Endothelial cell (in vitro differentiated cells): ENCODE measurements at regions not wholly inside any gene's neighbourhood (a gene's known extent, or its start where the extent isn't known, plus 50 kb on each side); places are given as distances from the start of the nearest gene placed in this dataset.
A peak's percentile ranks its signal among the peaks of the same experiment; 100 is the strongest.
"Not testable (repeated sequence)": the region's sequence is repeated elsewhere in the genome, so short reads cannot be mapped to it uniquely, and the experiment has no call there.

Source experiments
- DNase-seq: peaks from one replicate; pipeline ENCODE4 v3.0.0; 2021; ENCODE audit warnings: low spot score
- H3K27ac Mint-ChIP-seq: one replicate; pipeline ENCODE4 v1.8.0; 2021; ENCODE audit warnings: mixed read lengths, inconsistent platforms; ENCODE audit not compliant: unreplicated experiment
- H3K27me3 Mint-ChIP-seq: one replicate; pipeline ENCODE4 v1.8.0; 2021; ENCODE audit warnings: mild to moderate bottlenecking, moderate library complexity, mixed read lengths, inconsistent platforms; ENCODE audit not compliant: unreplicated experiment
- H3K36me3 Mint-ChIP-seq: one replicate; pipeline ENCODE4 v1.8.0; 2021; ENCODE audit warnings: mild to moderate bottlenecking, low read depth, mixed read lengths, inconsistent platforms; ENCODE audit not compliant: unreplicated experiment
- H3K4me1 Mint-ChIP-seq: one replicate; pipeline ENCODE4 v1.8.0; 2021; ENCODE audit warnings: mild to moderate bottlenecking, mixed read lengths, inconsistent platforms; ENCODE audit not compliant: unreplicated experiment
- H3K4me3 Mint-ChIP-seq: one replicate; pipeline ENCODE4 v1.8.0; 2021; ENCODE audit warnings: mild to moderate bottlenecking, mixed read lengths, inconsistent platforms; ENCODE audit not compliant: unreplicated experiment
- H3K9me3 Mint-ChIP-seq: one replicate; pipeline ENCODE4 v1.8.0; 2021; ENCODE audit warnings: mixed read lengths, inconsistent platforms; ENCODE audit not compliant: unreplicated experiment

DNA sequence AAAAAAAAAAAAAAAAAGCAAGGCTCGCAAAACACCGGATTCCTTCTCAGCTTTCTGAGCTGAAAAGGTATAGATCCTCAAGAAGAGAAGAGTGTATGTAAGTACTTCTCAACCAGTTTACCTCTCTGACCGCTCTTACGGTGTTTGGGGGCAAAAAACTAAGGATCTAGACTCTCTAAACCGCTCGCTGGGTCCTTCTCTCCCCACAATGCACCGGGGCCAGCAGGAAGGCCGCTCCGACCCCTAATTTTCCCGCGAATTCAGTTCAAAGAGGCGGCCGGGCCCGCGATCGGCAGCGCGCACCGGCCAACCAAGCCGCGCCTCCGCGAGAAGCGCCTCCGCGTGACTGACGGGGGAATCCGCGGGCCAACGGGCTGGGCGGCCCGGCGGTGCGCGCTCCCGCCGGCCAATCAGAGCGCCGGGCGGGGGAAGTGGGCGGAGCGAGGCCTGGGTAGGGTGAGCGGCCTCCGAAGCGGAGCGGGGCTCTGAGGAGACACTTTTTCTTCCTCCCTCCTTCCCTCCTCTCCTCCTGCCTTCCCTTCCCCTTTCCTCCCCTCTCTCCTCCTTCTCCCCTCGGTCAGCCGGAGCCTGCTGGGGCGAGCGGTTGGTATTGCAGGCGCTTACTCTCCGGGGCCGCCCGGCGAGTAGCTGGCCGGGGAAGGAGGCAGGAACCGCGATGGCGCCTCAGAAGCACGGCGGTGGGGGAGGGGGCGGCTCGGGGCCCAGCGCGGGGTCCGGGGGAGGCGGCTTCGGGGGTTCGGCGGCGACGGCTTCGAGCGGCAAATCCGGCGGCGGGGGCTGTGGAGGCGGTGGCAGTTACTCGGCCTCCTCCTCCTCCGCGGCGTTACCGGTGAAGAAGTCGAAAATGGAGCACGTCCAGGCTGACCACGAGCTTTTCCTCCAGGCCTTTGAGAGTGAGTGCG lies 93.0 kb downstream of the CRLF3 start:
- H3K27me3 Mint-ChIP-seq: peaks cover 14% of the 10 kb centered on the region
- H3K36me3 Mint-ChIP-seq: peaks cover 12% of the 10 kb centered on the region
- H3K9me3 Mint-ChIP-seq: not testable (repeated sequence)

DNA sequence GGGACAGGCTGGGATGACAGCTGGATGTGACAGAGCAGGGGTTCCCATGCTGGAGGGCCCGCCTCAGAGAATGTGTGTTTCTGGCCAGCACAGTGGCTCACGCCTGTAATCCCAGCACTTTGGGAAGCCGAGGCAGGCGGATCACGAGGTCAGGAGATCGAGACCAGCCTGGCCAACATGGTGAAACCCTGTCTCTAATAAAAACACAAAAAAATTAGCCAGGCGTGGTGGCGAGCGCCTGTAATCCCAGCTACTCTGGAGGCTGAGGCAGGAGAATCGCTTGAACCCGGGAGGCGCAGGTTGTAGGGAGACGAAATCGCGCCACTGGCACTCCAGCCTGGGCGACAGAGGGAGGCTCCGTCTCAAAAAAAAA lies 93.7 kb downstream of the CRLF3 start:
- not testable (repeated sequence) for H3K4me1 Mint-ChIP-seq, H3K9me3 Mint-ChIP-seq, DNase-seq
- Mint-ChIP-seq H3K27ac (peak overlapping the region; percentile 89), H3K4me3 (peak overlapping the region; percentile 90), H3K27me3 (peaks cover 14% of the 10 kb centered on the region), H3K36me3 (peaks cover 12% of the 10 kb centered on the region)

More for the DNA sequence above, 93.0 kb downstream of the CRLF3 start:
- H3K27ac Mint-ChIP-seq: peak overlapping the region; percentile 95
- DNase-seq: peak; percentile 84
- peak overlapping the region; percentile 93 for H3K4me3 Mint-ChIP-seq
- H3K4me1 Mint-ChIP-seq: not testable (repeated sequence)

DNA sequence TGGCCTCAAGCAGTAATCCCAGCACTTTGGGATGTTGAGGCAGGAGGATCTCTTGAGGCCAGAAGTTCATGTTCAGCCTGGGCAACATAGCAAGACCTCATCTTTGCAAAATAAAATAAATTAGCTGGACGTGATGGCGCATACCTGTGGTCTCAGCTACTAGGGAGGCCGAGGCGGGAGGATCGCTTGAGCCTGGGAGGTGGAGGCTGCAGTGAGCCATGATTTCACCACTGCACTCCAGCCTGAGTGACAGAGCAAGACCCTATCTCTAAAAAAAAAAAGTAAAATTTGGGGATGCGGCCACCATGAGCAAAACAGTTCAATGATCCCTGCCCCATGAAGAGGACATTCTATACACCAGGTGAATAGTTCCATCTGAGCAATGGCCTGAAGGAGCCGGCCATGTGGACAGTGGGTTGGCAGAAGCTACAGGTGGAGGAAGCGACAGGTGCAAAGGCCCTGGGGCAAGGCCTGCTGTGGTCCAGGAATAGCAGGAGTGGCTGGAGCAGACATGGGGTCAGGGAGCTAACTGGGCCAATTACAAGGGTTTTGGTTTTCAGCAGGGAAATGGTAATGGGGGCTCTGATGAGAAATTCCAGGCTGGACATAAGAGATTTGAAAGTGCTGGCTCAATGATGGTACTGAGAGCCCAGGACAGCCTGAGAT lies 94.2 kb downstream of the CRLF3 start:
- peak overlapping the region; percentile 89 for H3K27ac Mint-ChIP-seq
- H3K4me3 Mint-ChIP-seq: peak overlapping the region; percentile 90
- not testable (repeated sequence) for H3K36me3 Mint-ChIP-seq, H3K9me3 Mint-ChIP-seq, H3K4me1 Mint-ChIP-seq, DNase-seq
- peaks cover 11% of the 10 kb centered on the region for H3K27me3 Mint-ChIP-seq

DNA sequence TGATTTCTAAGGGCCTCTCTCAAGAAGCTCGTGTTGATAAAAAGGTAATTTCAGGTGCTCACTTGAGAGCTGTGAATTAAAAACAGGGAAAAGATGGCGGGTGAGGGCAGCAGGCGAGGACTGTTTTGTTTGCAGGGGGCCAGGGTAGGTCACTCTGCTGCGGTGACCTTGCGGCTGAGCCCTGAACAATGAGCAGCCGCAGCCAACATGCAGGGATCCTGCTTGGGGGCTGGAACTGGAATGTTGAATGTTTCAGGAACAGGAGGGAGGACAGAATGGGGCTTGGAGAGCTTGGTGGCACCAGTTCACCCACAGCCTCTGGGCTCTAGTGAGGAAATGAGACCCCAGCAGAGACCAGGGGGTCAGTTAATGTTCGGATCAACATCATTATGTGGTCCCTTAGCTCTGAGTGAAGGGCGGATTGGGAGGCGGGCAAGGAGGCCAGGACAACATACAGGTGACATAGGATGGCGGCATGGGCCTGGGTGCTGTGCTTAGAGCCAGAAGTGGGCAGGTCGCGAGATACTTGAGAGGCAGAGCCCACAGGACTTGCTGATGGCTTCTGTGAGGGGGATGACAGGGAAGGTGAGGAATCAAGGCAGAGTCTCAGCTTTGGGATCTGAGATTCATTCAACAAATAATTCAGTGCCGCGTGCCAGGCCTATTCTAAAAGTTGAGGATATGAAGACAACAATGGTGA lies 94.9 kb downstream of the CRLF3 start:
- peak overlapping the region; percentile 25 for H3K27ac Mint-ChIP-seq
- DNase-seq, H3K36me3 Mint-ChIP-seq, H3K9me3 Mint-ChIP-seq, H3K4me1 Mint-ChIP-seq: not testable (repeated sequence)
- H3K27me3 Mint-ChIP-seq: peaks cover 11% of the 10 kb centered on the region
- peak overlapping the region; percentile 90 for H3K4me3 Mint-ChIP-seq

GRCh38 chr17:30727517-30727916 lies 97.0 kb downstream of the CRLF3 start:
- not testable (repeated sequence) for H3K4me1 Mint-ChIP-seq, DNase-seq, H3K27me3 Mint-ChIP-seq, H3K36me3 Mint-ChIP-seq, H3K9me3 Mint-ChIP-seq, H3K4me3 Mint-ChIP-seq
- peak overlapping the region; percentile 18 for H3K27ac Mint-ChIP-seq

- H3K27me3 Mint-ChIP-seq, DNase-seq, H3K4me1 Mint-ChIP-seq, H3K36me3 Mint-ChIP-seq, H3K27ac Mint-ChIP-seq, H3K9me3 Mint-ChIP-seq, H3K4me3 Mint-ChIP-seq: not testable (repeated sequence)
Measured at GRCh38 chr17:30726734-30727133, 97.8 kb downstream of the CRLF3 start.

GRCh38 chr17:30726310-30726709 lies 98.2 kb downstream of the CRLF3 start:
- not testable (repeated sequence) for H3K4me3 Mint-ChIP-seq, DNase-seq, H3K4me1 Mint-ChIP-seq, H3K9me3 Mint-ChIP-seq, H3K27me3 Mint-ChIP-seq, H3K36me3 Mint-ChIP-seq, H3K27ac Mint-ChIP-seq

DNA sequence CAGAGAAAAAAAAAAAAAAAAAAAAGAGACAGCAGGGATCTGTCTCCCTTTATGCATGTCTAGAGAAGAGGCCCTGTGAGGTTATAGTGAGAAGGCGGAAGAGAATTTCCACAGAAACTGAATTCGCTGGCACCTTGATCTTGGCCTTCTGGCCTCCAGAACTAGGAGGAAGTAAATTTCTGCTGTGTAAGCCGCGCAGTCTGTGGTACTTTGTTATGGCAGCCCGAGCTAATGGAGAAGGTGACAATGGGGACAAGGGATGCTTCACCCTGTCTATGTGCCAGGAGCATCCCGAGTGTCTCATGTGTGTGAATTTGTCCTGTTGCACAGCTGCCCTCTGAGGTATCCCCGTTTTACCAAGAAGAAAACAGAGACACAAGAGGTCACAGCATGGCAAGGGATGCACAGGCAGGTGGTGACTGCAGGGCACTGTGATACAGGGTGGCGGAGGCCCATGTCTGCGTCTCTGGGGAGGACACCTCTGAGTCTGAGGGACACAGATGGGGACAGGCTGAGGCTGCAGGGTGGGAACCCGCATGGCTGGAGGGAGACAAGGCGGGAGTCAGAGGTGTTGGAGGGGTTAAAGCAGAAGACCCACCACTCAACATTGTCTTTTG lies 100.3 kb downstream of the CRLF3 start:
- DNase-seq, H3K27ac Mint-ChIP-seq, H3K4me1 Mint-ChIP-seq, H3K27me3 Mint-ChIP-seq, H3K9me3 Mint-ChIP-seq, H3K36me3 Mint-ChIP-seq, H3K4me3 Mint-ChIP-seq: not testable (repeated sequence)

DNA sequence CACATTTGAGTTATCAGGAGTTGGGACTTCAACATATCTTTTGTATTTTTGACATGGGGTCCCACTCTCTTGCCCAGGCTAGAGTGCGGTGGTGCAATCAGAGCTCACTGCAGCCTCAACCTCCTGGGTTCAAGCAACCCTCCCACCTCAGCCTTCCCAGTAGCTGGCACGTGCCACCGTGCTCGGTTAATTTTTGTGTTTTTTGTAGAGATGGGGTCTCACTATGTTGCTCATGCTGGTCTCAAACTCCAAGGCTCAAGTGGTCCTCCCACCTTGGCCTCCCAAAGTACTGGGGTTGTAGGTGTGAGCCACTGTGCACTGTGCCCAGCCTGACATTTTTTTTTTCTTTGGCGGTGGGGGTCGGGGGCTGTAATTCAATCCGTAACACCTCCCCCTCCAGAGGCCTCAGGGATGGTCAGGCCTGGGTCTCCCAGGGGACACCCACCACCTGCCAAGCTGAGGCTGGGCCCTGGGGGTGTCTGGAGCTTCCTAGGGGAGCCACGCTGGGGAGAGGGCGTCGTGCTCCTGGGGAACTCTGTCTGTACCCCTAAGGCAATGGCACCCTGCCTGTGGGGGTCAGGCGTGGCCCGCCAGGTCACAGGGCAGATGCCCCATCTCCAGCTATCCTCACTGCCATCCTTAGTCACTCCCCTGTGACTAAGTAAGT lies 102.2 kb downstream of the CRLF3 start:
- not testable (repeated sequence) for H3K9me3 Mint-ChIP-seq, H3K4me3 Mint-ChIP-seq, DNase-seq, H3K27ac Mint-ChIP-seq, H3K36me3 Mint-ChIP-seq, H3K4me1 Mint-ChIP-seq, H3K27me3 Mint-ChIP-seq

DNA sequence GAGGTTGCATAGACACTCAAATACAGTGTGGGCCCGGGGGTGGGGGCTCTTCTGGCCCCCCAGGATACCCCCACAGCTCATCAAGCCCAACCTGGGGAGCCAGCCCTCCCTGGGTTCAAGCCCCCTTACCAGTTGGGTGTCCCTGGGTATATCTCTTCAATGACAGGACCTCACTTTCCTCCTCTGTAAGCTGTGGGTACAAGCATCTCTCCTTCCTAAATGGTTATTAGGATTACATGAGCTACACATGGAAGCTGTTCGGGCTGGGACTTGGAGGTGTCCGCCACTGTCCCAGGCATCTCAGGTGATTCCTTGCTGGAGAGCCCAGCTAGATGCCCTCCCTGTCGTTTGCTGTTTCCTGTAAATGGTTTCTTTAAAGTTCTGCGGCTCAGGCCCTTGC lies 103.5 kb downstream of the CRLF3 start:
- H3K4me3 Mint-ChIP-seq, H3K4me1 Mint-ChIP-seq, H3K27me3 Mint-ChIP-seq, H3K36me3 Mint-ChIP-seq, DNase-seq, H3K9me3 Mint-ChIP-seq: not testable (repeated sequence)
- peak overlapping the region; percentile 24 for H3K27ac Mint-ChIP-seq
